GM23338 (cell line): ENCODE measurements at regions not wholly inside any gene's neighbourhood (a gene's known extent, or its start where the extent isn't known, plus 50 kb on each side); places are given as distances from the start of the nearest gene placed in this dataset.

ENCODE experiments used
- ATAC-seq: fragments of 200-7000 bp; cut with Tn5 transposase; 3 replicates; pipeline ENCODE4 v1.9.1; 2020
- DNase-seq: peaks from one replicate; pipeline ENCODE4 v3.0.0-alpha.2; 2015; ENCODE audit warnings: low spot score
- H2AFZ ChIP-seq: fragments of 200-600 bp; sonication (generic); 2 replicates; pipeline ENCODE4 v1.8.0; 2016; ENCODE audit warnings: antibody characterized with exemption, mild to moderate bottlenecking, moderate library complexity
- H3F3A ChIP-seq: fragments of 200-600 bp; sonication (generic); replicated peaks from 2 replicates; pipeline ENCODE4 v1.8.0; 2017; ENCODE audit warnings: antibody characterized with exemption, mixed run types, low read depth
- H3K27ac ChIP-seq: fragments of 200-600 bp; sonication (generic); 2 replicates; pipeline ENCODE4 v1.6.1; 2016; ENCODE audit warnings: low read depth
- H3K27me3 ChIP-seq: fragments of 200-600 bp; sonication (generic); 2 replicates; pipeline ENCODE4 v1.8.0; 2016; ENCODE audit warnings: mild to moderate bottlenecking, mixed run types, moderate library complexity; ENCODE audit not compliant: insufficient read depth
- H3K36me3 ChIP-seq: fragments of 200-600 bp; sonication (generic); 2 replicates; pipeline ENCODE4 v1.8.0; 2016; ENCODE audit warnings: mild to moderate bottlenecking; ENCODE audit not compliant: insufficient read depth
- H3K4me1 ChIP-seq: fragments of 200-600 bp; sonication (generic); 2 replicates; pipeline ENCODE4 v1.8.0; 2016; ENCODE audit warnings: mild to moderate bottlenecking, moderate library complexity; ENCODE audit not compliant: insufficient read depth
- H3K4me2 ChIP-seq: fragments of 200-600 bp; sonication (generic); 2 replicates; pipeline ENCODE4 v1.7.1; 2017; ENCODE audit warnings: mixed run types
- H3K4me3 ChIP-seq: fragments of 200-600 bp; sonication (generic); 2 replicates; pipeline ENCODE4 v1.6.1; 2016; ENCODE audit warnings: mixed run types
- H3K79me2 ChIP-seq: fragments of 200-600 bp; sonication (generic); replicated peaks from 2 replicates; pipeline ENCODE4 v1.8.0; 2017; ENCODE audit warnings: mild to moderate bottlenecking; ENCODE audit not compliant: insufficient read depth
- H3K9me2 ChIP-seq: fragments of 200-600 bp; sonication (generic); 2 replicates; pipeline ENCODE4 v1.8.0; 2017; ENCODE audit not compliant: insufficient read depth
- H4K20me1 ChIP-seq: fragments of 200-600 bp; sonication (generic); replicated peaks from 2 replicates; pipeline ENCODE4 v1.8.0; 2017; ENCODE audit warnings: mild to moderate bottlenecking; ENCODE audit not compliant: insufficient read depth
- H3K27ac Mint-ChIP-seq: 2 replicates; pipeline ENCODE4 v1.8.0; 2020; ENCODE audit warnings: inconsistent platforms, mild to moderate bottlenecking, moderate library complexity, mixed read lengths
- H3K27me3 Mint-ChIP-seq: 3 replicates; pipeline ENCODE4 v1.8.0; 2022; ENCODE audit warnings: low read depth, mild to moderate bottlenecking, moderate library complexity, mixed read lengths, inconsistent platforms; ENCODE audit not compliant: insufficient read depth, poor library complexity
- H3K36me3 Mint-ChIP-seq: 3 replicates; pipeline ENCODE4 v1.8.0; 2021; ENCODE audit warnings: low read depth, mild to moderate bottlenecking, inconsistent platforms, moderate library complexity, mixed read lengths
- H3K4me1 Mint-ChIP-seq: 3 replicates; pipeline ENCODE4 v1.8.0; 2020; ENCODE audit warnings: mild to moderate bottlenecking, inconsistent platforms, mixed read lengths
- H3K4me3 Mint-ChIP-seq: 3 replicates; pipeline ENCODE4 v1.8.0; 2021; ENCODE audit warnings: moderate library complexity, mild to moderate bottlenecking, inconsistent platforms, mixed read lengths
- H3K9me3 Mint-ChIP-seq: 3 replicates; pipeline ENCODE4 v1.8.0; 2020; ENCODE audit warnings: moderate library complexity, mild to moderate bottlenecking, inconsistent platforms, mixed read lengths
- CREB1 ChIP-seq: fragments of 250-450 bp; sonication (Bioruptor Pico); IDR thresholded peaks from 2 replicates; pipeline ENCODE4 v1.5.0; 2020; ENCODE audit warnings: low read depth, mild to moderate bottlenecking, moderate library complexity
- CTCF ChIP-seq, 2 experiments: fragments of 200-600 bp in 1 of 2; sonication (generic) in 1 of 2; conservative IDR thresholded peaks; 2 replicates each; pipeline versions ENCODE4 v1.5.1 to v1.6.1; 2016 to 2017; ENCODE audit warnings: antibody characterized with exemption in 2 of 2, low read depth in 2 of 2, mild to moderate bottlenecking in 2 of 2, moderate library complexity in 1 of 2
- EZH2 ChIP-seq: fragments of 200-600 bp; sonication (generic); IDR thresholded peaks from one replicate; pipeline ENCODE4 v1.8.0; 2017; ENCODE audit warnings: antibody characterized with exemption, mild to moderate bottlenecking, low read depth; ENCODE audit not compliant: unreplicated experiment
- EZH2phosphoT487 ChIP-seq: fragments of 200-600 bp; sonication (generic); IDR thresholded peaks from one replicate; pipeline ENCODE4 v1.8.1; 2018; ENCODE audit warnings: antibody characterized with exemption; ENCODE audit not compliant: unreplicated experiment
- JUNB ChIP-seq: IDR thresholded peaks from one replicate; pipeline ENCODE4 v1.6.1; 2016; ENCODE audit warnings: antibody characterized with exemption; ENCODE audit not compliant: unreplicated experiment
- NANOG ChIP-seq: IDR thresholded peaks from 2 replicates; pipeline ENCODE4 v1.6.1; 2016; ENCODE audit warnings: antibody characterized with exemption, borderline replicate concordance
- POLR2AphosphoS5 ChIP-seq: IDR thresholded peaks from 2 replicates; pipeline ENCODE4 v1.6.1; 2016; ENCODE audit warnings: antibody characterized with exemption, low read depth
- STAT1 ChIP-seq: IDR thresholded peaks from one replicate; pipeline ENCODE4 v1.6.1; 2016; ENCODE audit warnings: antibody characterized with exemption; ENCODE audit not compliant: unreplicated experiment
- ZNF114 ChIP-seq: fragments of 250-450 bp; sonication (Bioruptor Pico); IDR thresholded peaks from 2 replicates; pipeline ENCODE4 v1.5.0; 2020; ENCODE audit warnings: mild to moderate bottlenecking, moderate library complexity
- ZNF331 ChIP-seq: fragments of 250-450 bp; sonication (Bioruptor Pico); IDR thresholded peaks from 2 replicates; pipeline ENCODE4 v1.5.0; 2020; ENCODE audit warnings: low read depth, mild to moderate bottlenecking, moderate library complexity
- TF ChIP-seq, protein P1 (sequence below): IDR thresholded peaks from one replicate; pipeline ENCODE4 v1.6.1; 2018; ENCODE audit warnings: antibody characterized with exemption; ENCODE audit not compliant: unreplicated experiment
- TF ChIP-seq, protein P2 (sequence below): IDR thresholded peaks from 2 replicates; pipeline ENCODE4 v1.6.1; 2016; ENCODE audit warnings: antibody characterized with exemption

DNA sequence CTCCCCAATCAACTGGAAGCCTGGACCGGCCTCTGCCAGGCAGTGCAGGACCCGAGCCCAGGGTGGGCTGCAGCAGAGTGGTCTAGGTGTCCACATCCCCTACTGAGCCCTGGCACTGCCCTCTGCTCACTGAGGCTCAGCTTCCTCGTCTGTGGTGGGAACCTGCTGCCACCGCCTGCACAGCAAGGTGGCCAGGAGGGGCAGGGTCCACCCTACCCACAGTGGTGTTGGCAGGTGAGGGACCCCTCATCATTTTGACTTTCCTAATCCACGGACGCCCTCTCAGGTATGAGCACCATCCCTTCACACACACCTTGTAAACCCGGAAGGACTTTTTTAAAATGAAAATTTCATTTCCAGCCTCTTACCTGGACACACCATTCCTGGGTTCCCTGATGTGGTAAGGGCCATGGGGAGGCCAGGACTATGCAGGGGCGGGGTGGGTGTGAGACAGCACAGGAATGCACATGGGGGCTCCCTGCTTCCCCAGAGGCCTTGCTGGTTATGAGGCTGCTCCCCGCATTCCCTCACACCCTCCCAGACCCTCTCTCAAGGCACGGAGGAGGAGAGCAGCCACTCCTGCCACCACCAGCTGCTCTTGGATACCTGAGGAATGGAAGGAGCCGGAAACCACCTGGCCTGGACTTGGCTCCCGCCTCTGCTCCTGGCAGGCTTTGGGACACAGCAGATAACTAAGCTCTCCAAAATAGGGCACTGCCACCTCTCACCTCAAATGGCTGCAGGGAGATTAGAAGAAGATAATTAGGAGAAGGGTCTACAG is 185.9 kb upstream of the TPM1 start (continued):
- TF ChIP-seq CTCF (conservative IDR thresholded peaks at IDR 0.05; ENCODE audit: low read depth in 2 of 2) = no peak
- TF ChIP-seq ZNF114 (CRISPR knock-in tag) = no peak
- no peak for TF ChIP-seq EZH2
- TF ChIP-seq NANOG = no peak
- TF ChIP-seq JUNB = no peak
- no peak for TF ChIP-seq STAT1
- TF ChIP-seq, protein P1, sequence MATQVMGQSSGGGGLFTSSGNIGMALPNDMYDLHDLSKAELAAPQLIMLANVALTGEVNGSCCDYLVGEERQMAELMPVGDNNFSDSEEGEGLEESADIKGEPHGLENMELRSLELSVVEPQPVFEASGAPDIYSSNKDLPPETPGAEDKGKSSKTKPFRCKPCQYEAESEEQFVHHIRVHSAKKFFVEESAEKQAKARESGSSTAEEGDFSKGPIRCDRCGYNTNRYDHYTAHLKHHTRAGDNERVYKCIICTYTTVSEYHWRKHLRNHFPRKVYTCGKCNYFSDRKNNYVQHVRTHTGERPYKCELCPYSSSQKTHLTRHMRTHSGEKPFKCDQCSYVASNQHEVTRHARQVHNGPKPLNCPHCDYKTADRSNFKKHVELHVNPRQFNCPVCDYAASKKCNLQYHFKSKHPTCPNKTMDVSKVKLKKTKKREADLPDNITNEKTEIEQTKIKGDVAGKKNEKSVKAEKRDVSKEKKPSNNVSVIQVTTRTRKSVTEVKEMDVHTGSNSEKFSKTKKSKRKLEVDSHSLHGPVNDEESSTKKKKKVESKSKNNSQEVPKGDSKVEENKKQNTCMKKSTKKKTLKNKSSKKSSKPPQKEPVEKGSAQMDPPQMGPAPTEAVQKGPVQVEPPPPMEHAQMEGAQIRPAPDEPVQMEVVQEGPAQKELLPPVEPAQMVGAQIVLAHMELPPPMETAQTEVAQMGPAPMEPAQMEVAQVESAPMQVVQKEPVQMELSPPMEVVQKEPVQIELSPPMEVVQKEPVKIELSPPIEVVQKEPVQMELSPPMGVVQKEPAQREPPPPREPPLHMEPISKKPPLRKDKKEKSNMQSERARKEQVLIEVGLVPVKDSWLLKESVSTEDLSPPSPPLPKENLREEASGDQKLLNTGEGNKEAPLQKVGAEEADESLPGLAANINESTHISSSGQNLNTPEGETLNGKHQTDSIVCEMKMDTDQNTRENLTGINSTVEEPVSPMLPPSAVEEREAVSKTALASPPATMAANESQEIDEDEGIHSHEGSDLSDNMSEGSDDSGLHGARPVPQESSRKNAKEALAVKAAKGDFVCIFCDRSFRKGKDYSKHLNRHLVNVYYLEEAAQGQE = no peak
- no peak for TF ChIP-seq EZH2phosphoT487

- ATAC-seq (no peak), DNase-seq (no peak)
- Mint-ChIP-seq H3K27me3 (peaks cover 6% of the 10 kb centered on the region), H3K27ac (no peak overlapping the region; the same call in 1 of the 2 replicates), H3K4me1 (peaks cover 15% of the 10 kb centered on the region), H3K36me3 (peaks cover 6% of the 10 kb centered on the region), H3K9me3 (peaks cover 6% of the 10 kb centered on the region; the same call in 1 of the 3 replicates), H3K4me3 (no peak overlapping the region)
- H4K20me1 ChIP-seq = no peaks in the 10 kb centered on the region
- no peaks in the 10 kb centered on the region for H3K79me2 ChIP-seq
- no peaks in the 10 kb centered on the region for H3K9me2 ChIP-seq
- no peaks in the 10 kb centered on the region for H3K27me3 ChIP-seq
- no peak overlapping the region for H2AFZ ChIP-seq
- no peaks in the 10 kb centered on the region for H3F3A ChIP-seq
- TF ChIP-seq EZH2phosphoT487 (no peak), CREB1 (CRISPR knock-in tag) (no peak), STAT1 (no peak), ZNF331 (no peak), POLR2AphosphoS5 (no peak), EZH2 (no peak)
- TF ChIP-seq, protein P2, sequence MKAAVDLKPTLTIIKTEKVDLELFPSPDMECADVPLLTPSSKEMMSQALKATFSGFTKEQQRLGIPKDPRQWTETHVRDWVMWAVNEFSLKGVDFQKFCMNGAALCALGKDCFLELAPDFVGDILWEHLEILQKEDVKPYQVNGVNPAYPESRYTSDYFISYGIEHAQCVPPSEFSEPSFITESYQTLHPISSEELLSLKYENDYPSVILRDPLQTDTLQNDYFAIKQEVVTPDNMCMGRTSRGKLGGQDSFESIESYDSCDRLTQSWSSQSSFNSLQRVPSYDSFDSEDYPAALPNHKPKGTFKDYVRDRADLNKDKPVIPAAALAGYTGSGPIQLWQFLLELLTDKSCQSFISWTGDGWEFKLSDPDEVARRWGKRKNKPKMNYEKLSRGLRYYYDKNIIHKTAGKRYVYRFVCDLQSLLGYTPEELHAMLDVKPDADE = no peak
- TF ChIP-seq, protein P1 = no peak
- no peaks in the 10 kb centered on the region for H3K36me3 ChIP-seq
- H3K4me1 ChIP-seq = no peaks in the 10 kb centered on the region
- no peak overlapping the region for H3K4me2 ChIP-seq
- H3K27ac ChIP-seq = no peak overlapping the region
- no peak overlapping the region for H3K4me3 ChIP-seq
Measured at GRCh38 chr15:62857411-62857853, 185.1 kb upstream of the TPM1 start.
